SK-N-MC (cell line): ENCODE measurements at regions not wholly inside any gene's neighbourhood (a gene's known extent, or its start where the extent isn't known, plus 50 kb on each side); places are given as distances from the start of the nearest gene placed in this dataset.

ENCODE experiments used
- EZH2 ChIP-seq: fragments of 200-600 bp; sonication (generic); IDR thresholded peaks from one replicate; pipeline ENCODE4 v1.6.1; 2017; ENCODE audit warnings: antibody characterized with exemption
- POLR2AphosphoS5 ChIP-seq: IDR thresholded peaks from 2 replicates; pipeline ENCODE4 v1.6.1; 2012; ENCODE audit warnings: mild to moderate bottlenecking, low read depth, low read length, borderline replicate concordance

- TF ChIP-seq POLR2AphosphoS5 (no peak), EZH2 (no peak)
Measured at GRCh38 chr12:30142301-30142700, 358.6 kb upstream of the TMTC1 start.
